Ovary (tissue), 3 donors: ENCODE measurements at regions not wholly inside any gene's neighbourhood (a gene's known extent, or its start where the extent isn't known, plus 50 kb on each side); places are given as distances from the start of the nearest gene placed in this dataset.

ENCODE experiments used
- CTCF ChIP-seq, 3 donors: fragments of 450-650 bp in 2 of 3; fragments of 200-600 bp in 1 of 3; IDR thresholded peaks; one replicate each; pipeline versions ENCODE4 v1.5.1 to v1.8.0; 2016 to 2022; ENCODE audit warnings: antibody characterized with exemption in 3 of 3, mild to moderate bottlenecking in 1 of 3
- POLR2A ChIP-seq: fragments of 450-650 bp; IDR thresholded peaks from one replicate; pipeline ENCODE4 v1.6.1; 2017; ENCODE audit warnings: antibody characterized with exemption, mild to moderate bottlenecking, moderate library complexity
- donor health status: DM: no; HTN: no; CAD: no.

GRCh38 chr12:74408601-74409166 is 129.0 kb upstream of the ATXN7L3B start:
- TF ChIP-seq POLR2A (no peak), CTCF (IDR thresholded peaks at IDR 0.05) (no peak)
